ENCODE measurements at regions not wholly inside any gene's neighbourhood (a gene's known extent, or its start where the extent isn't known, plus 50 kb on each side); places are given as distances from the start of the nearest gene placed in this dataset.
"Not testable (repeated sequence)": the region's sequence is repeated elsewhere in the genome, so short reads cannot be mapped to it uniquely, and the experiment has no call there.

GRCh38 chr17:15802917-15803316, 70.8 kb downstream of the TBC1D26 start:
- not testable (repeated sequence) for DNase-seq (ENCODE audit: low spot score)

- not testable (repeated sequence) for DNase-seq (ENCODE audit: low spot score)
These were observed 74.7 kb downstream of the TBC1D26 start for GRCh38 chr17:15806825-15807224.

- not testable (repeated sequence) for DNase-seq (ENCODE audit: low spot score)
These were observed 81.3 kb downstream of the TBC1D26 start for GRCh38 chr17:15813388-15813787.

- DNase-seq (ENCODE audit: low spot score), result not testable (repeated sequence)
These were observed 81.9 kb downstream of the TBC1D26 start for GRCh38 chr17:15814003-15814402.

GRCh38 chr17:15817861-15818260, 85.8 kb downstream of the TBC1D26 start:
- DNase-seq (ENCODE audit: low spot score), result not testable (repeated sequence)

GRCh38 chr17:15822280-15822679, 90.2 kb downstream of the TBC1D26 start:
- DNase-seq (ENCODE audit: low spot score), result not testable (repeated sequence)

GRCh38 chr17:15828727-15829314, 96.7 kb downstream of the TBC1D26 start:
- peak; percentile 2 for DNase-seq (ENCODE audit: low spot score)

- not testable (repeated sequence) for DNase-seq (ENCODE audit: low spot score)
These were observed 98.1 kb downstream of the TBC1D26 start for GRCh38 chr17:15830221-15830620.

GRCh38 chr17:15831182-15831581, 99.1 kb downstream of the TBC1D26 start:
- not testable (repeated sequence) for DNase-seq (ENCODE audit: low spot score)

- DNase-seq (ENCODE audit: low spot score), result not testable (repeated sequence)
These were observed 100.9 kb downstream of the TBC1D26 start for GRCh38 chr17:15832921-15833480.

GRCh38 chr17:15833890-15834289, 101.8 kb downstream of the TBC1D26 start:
- DNase-seq (ENCODE audit: low spot score), result not testable (repeated sequence)

- not testable (repeated sequence) for DNase-seq (ENCODE audit: low spot score)
These were observed 103.4 kb downstream of the TBC1D26 start for GRCh38 chr17:15835481-15835880.

GRCh38 chr17:15836249-15836982, 104.3 kb downstream of the TBC1D26 start:
- not testable (repeated sequence) for DNase-seq (ENCODE audit: low spot score)

- not testable (repeated sequence) for DNase-seq (ENCODE audit: low spot score)
These were observed 104.9 kb downstream of the TBC1D26 start for GRCh38 chr17:15836991-15837390.

GRCh38 chr17:15847447-15848229, 97.3 kb upstream of the ADORA2B start:
- not testable (repeated sequence) for DNase-seq (ENCODE audit: low spot score)

GRCh38 chr17:15849054-15849453, 95.9 kb upstream of the ADORA2B start:
- DNase-seq (ENCODE audit: low spot score), result peak; percentile 3

- DNase-seq (ENCODE audit: low spot score), result not testable (repeated sequence)
These were observed 94.9 kb upstream of the ADORA2B start for GRCh38 chr17:15850071-15850470.

GRCh38 chr17:15850687-15851086, 94.2 kb upstream of the ADORA2B start:
- not testable (repeated sequence) for DNase-seq (ENCODE audit: low spot score)

GRCh38 chr17:15852863-15853262, 92.1 kb upstream of the ADORA2B start:
- DNase-seq (ENCODE audit: low spot score), result not testable (repeated sequence)

- not testable (repeated sequence) for DNase-seq (ENCODE audit: low spot score)
These were observed 88.7 kb upstream of the ADORA2B start for GRCh38 chr17:15856191-15856590.

GRCh38 chr17:15856745-15857144, 88.2 kb upstream of the ADORA2B start:
- not testable (repeated sequence) for DNase-seq (ENCODE audit: low spot score)

- not testable (repeated sequence) for DNase-seq (ENCODE audit: low spot score)
These were observed 86.8 kb upstream of the ADORA2B start for GRCh38 chr17:15858082-15858481.

All from HuH-7.5 (cell line).